MCF 10A (cell line): ENCODE measurements at regions not wholly inside any gene's neighbourhood (a gene's known extent, or its start where the extent isn't known, plus 50 kb on each side); places are given as distances from the start of the nearest gene placed in this dataset.
A peak's percentile ranks its signal among the peaks of the same experiment; 100 is the strongest.
"Not testable (repeated sequence)": the region's sequence is repeated elsewhere in the genome, so short reads cannot be mapped to it uniquely, and the experiment has no call there.

Experiments
- BruUV-seq: library from RNA; stranded (reverse); fragments of 400-500 nt; replicated peaks from 2 replicates; lab custom pipeline; 2021; lab: Mats Ljungman, UMichigan
- CTCF ChIA-PET: fragments of 300-600 bp; sonication (Branson Sonifier 250); formaldehyde crosslinking; extraction: SDS; loops from one replicate; lab custom pipeline; 2021; ENCODE audit warnings: antibody characterized with exemption, inconsistent platforms; lab: Yijun Ruan, JAX
- POLR2A ChIA-PET: fragments of 300-600, 350-650 bp; sonication (Branson Sonifier 250); formaldehyde crosslinking; extraction: SDS; loops from one replicate; lab custom pipeline; 2020; ENCODE audit warnings: antibody characterized with exemption, inconsistent platforms; lab: Yijun Ruan, JAX
- DNase-seq: peaks from one replicate; pipeline ENCODE4 v3.0.0-alpha.2; 2018; ENCODE audit not compliant: unreplicated experiment
- H3K27ac Mint-ChIP-seq: one replicate; pipeline ENCODE4 v1.8.0; 2022; ENCODE audit warnings: mild to moderate bottlenecking, low read depth, mixed read lengths; ENCODE audit not compliant: unreplicated experiment
- H3K27me3 Mint-ChIP-seq: one replicate; pipeline ENCODE4 v1.8.0; 2022; ENCODE audit warnings: mixed read lengths; ENCODE audit not compliant: insufficient read depth, unreplicated experiment
- H3K36me3 Mint-ChIP-seq: one replicate; pipeline ENCODE4 v1.8.0; 2022; ENCODE audit warnings: mild to moderate bottlenecking, moderate library complexity, mixed read lengths; ENCODE audit not compliant: insufficient read depth, unreplicated experiment
- H3K4me1 Mint-ChIP-seq: one replicate; pipeline ENCODE4 v1.8.0; 2022; ENCODE audit warnings: mixed read lengths; ENCODE audit not compliant: insufficient read depth, unreplicated experiment
- H3K4me3 Mint-ChIP-seq: one replicate; pipeline ENCODE4 v1.8.0; 2022; ENCODE audit warnings: mild to moderate bottlenecking, moderate library complexity, mixed read lengths; ENCODE audit not compliant: unreplicated experiment
- H3K9me3 Mint-ChIP-seq: one replicate; pipeline ENCODE4 v1.8.0; 2022; ENCODE audit warnings: mixed read lengths; ENCODE audit not compliant: unreplicated experiment
- CTCF ChIP-seq: fragments of 200-600 bp; IDR thresholded peaks from one replicate; pipeline ENCODE4 v1.8.0; 2022; ENCODE audit warnings: antibody characterized with exemption, mild to moderate bottlenecking; ENCODE audit not compliant: unreplicated experiment
- intact Hi-C: fragments of 100-400 bp; cut with micrococcal nuclease; formaldehyde crosslinking; loops from 2 replicates; pipeline ENCODE4 v1.14.1; 2022
- microRNA-seq: library from miRNA; unstranded; fragments of <30 nt; microRNA quantifications from one replicate; pipeline ENCODE4 v1.2.0, GENCODE V29; 2022

GRCh38 chr17:77088455-77089123 is 52.2 kb upstream of the SEC14L1 start:
- peak overlapping the region; percentile 97 for H3K4me3 Mint-ChIP-seq
- TF ChIP-seq CTCF = peak; percentile 22
- ChIA-PET POLR2A (interaction anchor here (0.6 to 2.9 kb wide), 31 partner anchors 10 to 1811 kb away, joined by 3 to 23 read pairs (median 3); partner anchors contain the start of genes JMJD6, METTL23 and SEC14L1), CTCF (interaction anchor here (0.6 to 4.0 kb wide), 14 partner anchors 16 to 237 kb away, joined by 3 to 38 read pairs (median 3); no protein-coding TSS in a partner anchor)
- peak overlapping the region; percentile 99 for H3K27ac Mint-ChIP-seq
- H3K4me1 Mint-ChIP-seq = peaks cover 17% of the 10 kb centered on the region
- no peaks in the 10 kb centered on the region for H3K27me3 Mint-ChIP-seq
- H3K36me3 Mint-ChIP-seq = peaks cover 51% of the 10 kb centered on the region
- intact Hi-C loops = no loop called here
- H3K9me3 Mint-ChIP-seq = no peaks in the 10 kb centered on the region
- BruUV-seq = TSS peak; percentile 81
- DNase-seq = peak; percentile 93

- H3K36me3 Mint-ChIP-seq = peaks cover 56% of the 10 kb centered on the region
- H3K27me3 Mint-ChIP-seq = no peaks in the 10 kb centered on the region
- peaks cover 17% of the 10 kb centered on the region for H3K4me1 Mint-ChIP-seq
- intact Hi-C loops = no loop called here
- H3K9me3 Mint-ChIP-seq = no peaks in the 10 kb centered on the region
- CTCF ChIA-PET = interaction anchor here (0.6 to 4.0 kb wide), 6 partner anchors 41 to 238 kb away, joined by 3 to 38 read pairs (median 3); no protein-coding TSS in a partner anchor
- POLR2A ChIA-PET = interaction anchor here (0.7 to 2.9 kb wide), 20 partner anchors 31 to 388 kb away, joined by 3 to 23 read pairs (median 4); partner anchors contain the start of genes JMJD6, METTL23 and SEC14L1
- TF ChIP-seq CTCF = no peak
- no TSS peak for BruUV-seq
- peak overlapping the region; percentile 99 for H3K27ac Mint-ChIP-seq
- no peak for DNase-seq
- peak overlapping the region; percentile 97 for H3K4me3 Mint-ChIP-seq
Observed at GRCh38 chr17:77089124-77089490, 51.7 kb upstream of the SEC14L1 start.

GRCh38 chr17:77089949-77090348 is 50.8 kb upstream of the SEC14L1 start:
- H3K27me3 Mint-ChIP-seq, intact Hi-C loops, H3K27ac Mint-ChIP-seq, DNase-seq, BruUV-seq, H3K9me3 Mint-ChIP-seq: not testable (repeated sequence)
- Mint-ChIP-seq H3K4me1 (peaks cover 17% of the 10 kb centered on the region), H3K36me3 (peaks cover 65% of the 10 kb centered on the region), H3K4me3 (peak overlapping the region; percentile 97)
- CTCF ChIA-PET = interaction anchor here (0.7 kb wide), 1 partner anchor 42 kb away, joined by 3 read pairs; no protein-coding TSS in a partner anchor
- POLR2A ChIA-PET = interaction anchor here (0.7 to 1.9 kb wide), 4 partner anchors 38 to 192 kb away, joined by 3 to 18 read pairs (median 4); no protein-coding TSS in a partner anchor

DNA sequence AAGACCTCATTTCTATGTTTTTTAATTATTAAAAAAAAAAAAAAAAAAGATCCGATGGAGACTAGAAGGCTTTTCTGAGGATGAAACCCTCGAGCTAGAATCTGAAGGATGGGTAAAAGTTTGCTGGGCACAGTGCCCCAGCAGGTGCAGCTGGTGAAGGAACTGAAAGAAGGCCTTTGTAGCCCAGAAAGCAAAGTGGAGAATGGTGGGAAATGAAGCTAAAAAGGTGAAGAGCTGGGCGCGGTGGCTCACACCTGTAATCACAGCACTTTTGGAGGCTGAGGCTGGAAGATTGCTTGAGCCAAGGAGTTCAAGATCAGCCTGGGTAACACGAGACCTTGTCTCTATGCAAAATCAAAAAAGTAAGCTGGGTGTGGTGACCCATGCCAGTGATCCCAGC is 50.3 kb upstream of the SEC14L1 start:
- DNase-seq = no peak
- intact Hi-C loops = no loop called here
- Mint-ChIP-seq H3K4me3 (peak overlapping the region; percentile 97), H3K27me3 (no peaks in the 10 kb centered on the region), H3K27ac (no peak overlapping the region), H3K36me3 (peaks cover 69% of the 10 kb centered on the region), H3K9me3 (no peaks in the 10 kb centered on the region), H3K4me1 (peaks cover 17% of the 10 kb centered on the region)
- BruUV-seq = no TSS peak
- CTCF ChIA-PET = interaction anchor here (0.6 kb wide), 1 partner anchor 105 kb away, joined by 3 read pairs; no protein-coding TSS in a partner anchor
- POLR2A ChIA-PET = interaction anchor here (0.6 to 1.3 kb wide), 4 partner anchors 12 to 164 kb away, joined by 3 to 4 read pairs (median 3); no protein-coding TSS in a partner anchor
- TF ChIP-seq CTCF = no peak

Small RNA genes lying in the stretch of these regions (microRNA-seq; reads per million reads assigned to microRNA genes)
- gene MIR6516 = 17.7 reads per million, percentile 55 among the genes with 10 or more reads in this experiment
